ENCODE measurements at regions not wholly inside any gene's neighbourhood (a gene's known extent, or its start where the extent isn't known, plus 50 kb on each side); places are given as distances from the start of the nearest gene placed in this dataset.
A peak's percentile ranks its signal among the peaks of the same experiment; 100 is the strongest.

DNA sequence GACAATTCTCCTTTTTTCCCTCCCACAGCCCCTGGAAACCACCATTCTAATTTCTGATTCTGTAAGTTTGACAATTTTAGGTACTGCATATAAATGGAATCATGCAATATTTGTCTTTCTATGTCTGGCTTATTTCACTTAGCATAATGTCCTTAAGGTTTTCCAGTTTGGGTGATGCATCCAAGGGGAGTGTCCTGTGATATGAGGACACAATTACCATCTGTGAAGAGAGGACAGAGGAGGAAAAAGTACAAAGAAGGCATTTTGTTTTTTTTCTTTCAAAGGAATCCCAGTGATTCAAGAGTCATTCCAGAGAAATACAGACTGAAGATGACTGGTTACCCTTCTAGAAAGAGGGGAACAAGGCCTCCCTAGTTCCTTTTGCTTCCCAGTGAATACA lies 514.7 kb upstream of the TGFBR2 start:
- H3K27ac Mint-ChIP-seq: no peak overlapping the region
- H3K9me3 Mint-ChIP-seq (ENCODE audit: low read depth): peaks cover 1% of the 10 kb centered on the region
- H3K27me3 Mint-ChIP-seq: peaks cover 4% of the 10 kb centered on the region
- no peaks in the 10 kb centered on the region for H3K4me1 Mint-ChIP-seq
- intact Hi-C loops (cut with DNase I, micrococcal nuclease): no loop called here
- ChIA-PET POLR2A (no interaction called here), CTCF (no interaction called here)
- H3K36me3 Mint-ChIP-seq (ENCODE audit: low read depth): no peaks in the 10 kb centered on the region
- ATAC-seq (no peak), DNase-seq (no peak)
- no peak overlapping the region for H3K4me3 Mint-ChIP-seq

DNA sequence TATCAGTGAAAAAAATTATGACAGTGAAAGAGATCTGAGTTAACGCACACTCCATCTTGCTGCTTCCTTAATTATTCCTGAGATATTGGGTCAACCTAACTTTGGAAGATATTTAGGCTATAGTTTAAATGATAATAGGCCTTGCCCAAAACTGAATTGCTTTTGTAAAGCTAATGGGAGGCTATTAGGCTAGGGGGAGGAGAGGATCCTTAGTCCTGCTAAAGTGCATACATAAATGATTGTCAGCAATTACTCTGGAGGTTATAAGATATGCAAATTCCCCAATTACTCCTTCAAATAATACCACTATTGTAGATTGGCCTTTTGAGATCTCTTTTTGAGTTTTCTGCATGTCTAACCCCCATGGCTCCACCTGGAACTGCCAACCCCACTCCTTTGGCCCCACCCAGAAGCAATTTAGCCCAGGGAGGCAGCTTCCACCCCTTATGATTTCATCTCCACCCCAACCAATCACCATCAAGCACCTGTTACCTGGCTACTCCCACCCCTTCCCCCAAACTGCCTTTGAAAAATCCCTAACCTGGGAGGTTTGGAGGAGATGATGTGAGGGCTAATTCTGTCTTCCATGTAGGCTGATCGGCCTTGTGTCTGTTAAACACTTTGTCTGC lies 509.3 kb upstream of the TGFBR2 start:
- H3K27me3 Mint-ChIP-seq: peaks cover 3% of the 10 kb centered on the region
- no peak overlapping the region for H3K4me3 Mint-ChIP-seq
- H3K27ac Mint-ChIP-seq: no peak overlapping the region
- DNase-seq (no peak), ATAC-seq (no peak)
- ChIA-PET POLR2A (interaction anchor here (0.6 kb wide), 1 partner anchor 847 kb away, joined by 3 read pairs; no protein-coding TSS in a partner anchor), CTCF (no interaction called here)
- intact Hi-C loops (cut with DNase I, micrococcal nuclease): no loop called here
- H3K9me3 Mint-ChIP-seq (ENCODE audit: low read depth): peaks cover 2% of the 10 kb centered on the region
- H3K36me3 Mint-ChIP-seq (ENCODE audit: low read depth): no peaks in the 10 kb centered on the region
- H3K4me1 Mint-ChIP-seq: peaks cover 7% of the 10 kb centered on the region

DNA sequence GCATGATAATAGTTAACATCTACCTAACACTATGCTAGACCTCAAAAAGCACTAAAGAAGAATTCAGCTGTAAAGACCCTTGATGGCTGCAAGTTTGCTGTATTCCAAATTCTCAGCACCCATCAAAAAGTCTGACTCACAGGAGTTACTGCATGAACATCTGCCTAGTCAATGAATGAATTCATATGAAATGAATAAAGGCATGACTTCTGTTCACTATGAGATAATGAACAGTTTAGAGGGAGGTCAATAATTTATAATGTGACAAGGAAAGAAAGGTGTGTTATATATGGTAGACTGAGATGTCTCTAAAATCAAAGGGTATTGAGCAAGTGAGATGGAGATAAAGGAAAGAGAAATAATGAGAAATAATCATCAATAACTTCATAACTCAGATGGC lies 508.2 kb upstream of the TGFBR2 start:
- POLR2A ChIA-PET: no interaction called here
- Mint-ChIP-seq H3K9me3 (ENCODE audit: low read depth) (peaks cover 2% of the 10 kb centered on the region), H3K4me3 (no peak overlapping the region), H3K27ac (no peak overlapping the region), H3K27me3 (peaks cover 3% of the 10 kb centered on the region), H3K4me1 (peaks cover 7% of the 10 kb centered on the region), H3K36me3 (ENCODE audit: low read depth) (no peaks in the 10 kb centered on the region)
- no peak for ATAC-seq
- no peak for DNase-seq
- CTCF ChIA-PET: interaction anchor here (1.0 kb wide), 1 partner anchor 101 kb away, joined by 4 read pairs; no protein-coding TSS in a partner anchor
- intact Hi-C loops (cut with DNase I, micrococcal nuclease): no loop called here

DNA sequence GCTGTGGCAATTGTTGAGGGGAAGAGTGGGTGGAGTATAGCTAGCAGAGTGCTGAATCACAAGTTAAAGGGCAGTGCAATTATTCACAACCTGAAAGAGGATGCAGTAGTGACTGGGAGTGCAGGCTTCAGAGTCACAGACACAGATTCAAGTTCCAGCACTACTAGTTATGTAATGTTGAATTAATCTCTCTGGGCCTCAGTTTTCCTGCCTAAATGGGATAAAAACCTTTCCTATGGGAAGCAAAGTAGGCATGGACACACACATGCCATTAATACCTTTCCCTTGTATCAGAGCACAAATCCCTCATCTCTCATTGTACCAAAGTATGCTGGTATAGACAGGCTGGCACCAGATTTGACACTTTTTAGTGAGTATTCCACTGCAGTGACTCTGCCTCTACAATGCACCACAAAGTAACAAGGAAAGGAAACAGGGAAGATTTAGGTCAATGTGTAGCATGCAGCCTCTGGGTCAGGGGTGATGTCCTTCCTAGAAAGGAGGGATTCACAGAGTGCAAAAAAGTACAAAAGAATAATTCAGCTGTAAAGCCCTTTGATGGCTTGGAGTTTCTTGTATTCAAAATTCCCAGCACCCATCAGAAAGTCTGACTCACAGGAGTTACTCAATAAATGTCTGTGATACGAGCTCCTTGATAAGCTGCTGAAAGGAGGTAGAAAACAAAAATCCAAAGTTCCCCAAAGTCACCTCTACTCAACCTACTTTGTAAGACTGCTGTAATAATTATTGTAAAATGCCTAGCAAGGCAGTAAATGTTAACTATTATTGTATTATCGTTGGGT lies 507.5 kb upstream of the TGFBR2 start:
- Mint-ChIP-seq H3K27ac (no peak overlapping the region), H3K4me1 (peaks cover 7% of the 10 kb centered on the region), H3K4me3 (no peak overlapping the region), H3K9me3 (ENCODE audit: low read depth) (peaks cover 2% of the 10 kb centered on the region), H3K27me3 (peaks cover 5% of the 10 kb centered on the region), H3K36me3 (ENCODE audit: low read depth) (no peaks in the 10 kb centered on the region)
- peak; percentile 15 for DNase-seq
- intact Hi-C loops (cut with DNase I, micrococcal nuclease): no loop called here
- ChIA-PET CTCF (interaction anchor here (0.7 to 1.0 kb wide), 2 partner anchors 82 to 101 kb away, joined by 3 to 4 read pairs; no protein-coding TSS in a partner anchor), POLR2A (no interaction called here)
- ATAC-seq: peak; percentile 75

GRCh38 chr3:30102356-30102755 lies 504.0 kb upstream of the TGFBR2 start:
- no peak overlapping the region for H3K4me3 Mint-ChIP-seq
- ATAC-seq (no peak), DNase-seq (no peak)
- POLR2A ChIA-PET: no interaction called here
- H3K36me3 Mint-ChIP-seq (ENCODE audit: low read depth): no peaks in the 10 kb centered on the region
- peaks cover 5% of the 10 kb centered on the region for H3K9me3 Mint-ChIP-seq (ENCODE audit: low read depth)
- CTCF ChIA-PET: no interaction called here
- intact Hi-C loops (cut with DNase I, micrococcal nuclease): no loop called here
- H3K27me3 Mint-ChIP-seq: peaks cover 7% of the 10 kb centered on the region
- H3K27ac Mint-ChIP-seq: no peak overlapping the region
- H3K4me1 Mint-ChIP-seq: peaks cover 7% of the 10 kb centered on the region

DNA sequence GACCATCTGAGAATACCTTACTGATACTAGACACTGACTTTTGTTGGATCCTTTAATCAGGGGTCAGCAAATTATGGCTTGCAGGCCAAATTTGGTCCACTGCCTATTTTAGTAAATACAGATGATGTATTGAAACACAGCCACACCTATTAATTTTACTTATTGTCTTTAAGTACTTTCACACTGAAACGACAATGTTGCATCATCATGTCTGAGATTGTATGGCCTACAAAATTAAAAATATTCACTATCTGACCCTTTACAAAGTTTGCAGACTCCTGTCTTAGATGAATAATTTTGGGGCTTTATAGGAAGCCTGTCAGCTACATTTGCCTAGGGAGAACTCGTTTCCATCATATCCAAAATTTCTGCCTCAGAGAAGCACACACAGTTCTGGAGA lies 503.2 kb upstream of the TGFBR2 start:
- ATAC-seq: no peak
- POLR2A ChIA-PET: no interaction called here

GRCh38 chr3:30107531-30107930 lies 498.9 kb upstream of the TGFBR2 start:
- POLR2A ChIA-PET: no interaction called here
- Mint-ChIP-seq H3K4me3 (no peak overlapping the region), H3K27me3 (peaks cover 4% of the 10 kb centered on the region), H3K9me3 (ENCODE audit: low read depth) (peaks cover 5% of the 10 kb centered on the region), H3K27ac (no peak overlapping the region), H3K36me3 (ENCODE audit: low read depth) (no peaks in the 10 kb centered on the region), H3K4me1 (no peaks in the 10 kb centered on the region)
- intact Hi-C loops (cut with DNase I, micrococcal nuclease): no loop called here
- CTCF ChIA-PET: interaction anchor here (1.2 to 2.1 kb wide), 2 partner anchors 91 kb away, joined by 5 to 10 read pairs; no protein-coding TSS in a partner anchor
- DNase-seq: no peak
- no peak for ATAC-seq

More for the DNA sequence above, 503.2 kb upstream of the TGFBR2 start:
- CTCF ChIA-PET: no interaction called here
- intact Hi-C loops (cut with DNase I, micrococcal nuclease): no loop called here
- Mint-ChIP-seq H3K4me3 (no peak overlapping the region), H3K9me3 (ENCODE audit: low read depth) (peaks cover 5% of the 10 kb centered on the region), H3K27me3 (peaks cover 7% of the 10 kb centered on the region), H3K27ac (no peak overlapping the region), H3K36me3 (ENCODE audit: low read depth) (no peaks in the 10 kb centered on the region), H3K4me1 (peaks cover 7% of the 10 kb centered on the region)
- no peak for DNase-seq

DNA sequence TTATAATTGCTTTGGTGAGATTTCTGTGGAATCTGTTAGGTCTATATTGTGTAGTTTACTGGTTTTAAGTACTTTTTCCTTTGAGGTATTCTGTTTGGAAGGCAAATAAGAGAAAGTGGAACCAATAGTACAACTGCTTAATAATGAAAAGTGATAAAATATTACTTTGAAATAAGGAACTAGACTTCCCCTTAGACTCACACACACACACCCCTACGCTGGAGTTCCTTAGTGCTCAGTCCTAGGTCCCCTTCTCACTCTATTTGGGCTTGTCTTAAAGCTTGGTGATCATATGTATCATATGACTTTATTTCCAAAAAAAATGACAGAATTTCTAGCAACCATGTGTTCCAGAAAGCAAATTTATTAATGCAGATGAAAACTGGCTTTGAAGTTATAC lies 494.0 kb upstream of the TGFBR2 start:
- Mint-ChIP-seq H3K27ac (no peak overlapping the region), H3K9me3 (ENCODE audit: low read depth) (no peaks in the 10 kb centered on the region), H3K27me3 (no peaks in the 10 kb centered on the region), H3K4me1 (peaks cover 6% of the 10 kb centered on the region), H3K36me3 (ENCODE audit: low read depth) (no peaks in the 10 kb centered on the region), H3K4me3 (no peak overlapping the region)
- ChIA-PET CTCF (interaction anchor here (1.4 to 4.4 kb wide), 4 partner anchors 13 to 1319 kb away, joined by 3 to 34 read pairs (median 5); no protein-coding TSS in a partner anchor), POLR2A (no interaction called here)
- intact Hi-C loops (cut with DNase I, micrococcal nuclease): loop anchor here (2.0 to 5.0 kb wide), 3 partner anchors 86 to 1020 kb away; no protein-coding TSS in a partner anchor
- no peak for DNase-seq
- ATAC-seq: no peak

DNA sequence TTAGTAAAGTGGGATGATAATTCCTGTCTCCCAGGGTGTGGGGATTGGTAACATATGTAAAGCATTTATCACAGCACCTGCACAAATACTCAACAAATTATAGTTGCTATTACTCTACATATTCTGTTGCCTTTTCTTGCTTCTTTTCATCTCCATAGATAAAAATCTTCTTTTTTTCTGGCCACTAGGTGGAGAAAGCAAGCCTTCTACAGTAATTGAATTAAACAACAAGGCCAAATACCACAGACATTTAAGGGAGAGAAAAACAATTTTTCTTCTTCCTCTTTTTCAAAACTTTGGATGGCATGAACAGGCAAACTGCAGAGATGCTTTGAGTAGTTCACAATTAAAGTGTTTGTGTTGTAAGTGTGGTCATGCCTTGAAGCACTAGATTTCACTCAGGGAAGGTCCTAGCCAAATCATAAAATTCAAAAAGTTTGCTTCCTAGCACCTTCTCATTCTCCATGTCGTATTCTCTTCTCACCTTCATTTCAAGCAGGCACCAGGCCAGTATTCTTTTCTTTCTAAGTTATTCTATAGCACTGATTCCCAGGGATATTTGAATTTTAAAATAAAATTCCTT lies 493.4 kb upstream of the TGFBR2 start:
- H3K4me1 Mint-ChIP-seq: peaks cover 6% of the 10 kb centered on the region
- intact Hi-C loops (cut with DNase I, micrococcal nuclease): loop anchor here (1.0 to 5.0 kb wide), 6 partner anchors 86 to 1019 kb away; no protein-coding TSS in a partner anchor
- ChIA-PET CTCF (interaction anchor here (0.9 to 4.4 kb wide), 6 partner anchors 10 to 93 kb away, joined by 3 to 34 read pairs (median 4); no protein-coding TSS in a partner anchor), POLR2A (no interaction called here)
- no peaks in the 10 kb centered on the region for H3K36me3 Mint-ChIP-seq (ENCODE audit: low read depth)
- H3K4me3 Mint-ChIP-seq: no peak overlapping the region
- H3K27me3 Mint-ChIP-seq: no peaks in the 10 kb centered on the region
- no peak for DNase-seq
- H3K9me3 Mint-ChIP-seq (ENCODE audit: low read depth): no peaks in the 10 kb centered on the region
- ATAC-seq: peak; percentile 19
- H3K27ac Mint-ChIP-seq: no peak overlapping the region

DNA sequence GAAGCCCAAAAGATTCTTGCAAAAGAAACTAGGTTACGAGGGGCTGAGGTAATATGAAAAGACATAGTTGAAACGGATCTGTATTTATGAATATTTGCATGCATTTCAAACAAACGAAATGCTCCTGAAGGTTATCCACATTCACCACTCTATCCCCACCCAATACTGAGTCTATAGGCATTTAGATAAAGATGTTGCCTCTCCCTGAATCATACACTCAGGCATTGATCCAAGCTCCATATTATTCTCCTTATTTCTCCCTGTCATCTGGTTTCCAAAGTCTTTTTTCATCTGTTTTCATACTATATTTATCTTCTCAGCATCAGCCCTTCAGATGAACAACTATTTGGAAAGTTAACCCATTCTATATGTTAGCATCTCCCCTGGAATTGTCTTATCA lies 492.5 kb upstream of the TGFBR2 start:
- Mint-ChIP-seq H3K9me3 (ENCODE audit: low read depth) (no peaks in the 10 kb centered on the region), H3K4me1 (peaks cover 6% of the 10 kb centered on the region), H3K4me3 (no peak overlapping the region), H3K27me3 (no peaks in the 10 kb centered on the region), H3K27ac (no peak overlapping the region), H3K36me3 (ENCODE audit: low read depth) (no peaks in the 10 kb centered on the region)
- CTCF ChIA-PET: interaction anchor here (0.9 to 4.4 kb wide), 6 partner anchors 9 to 639 kb away, joined by 3 to 34 read pairs (median 4); no protein-coding TSS in a partner anchor
- DNase-seq: no peak
- POLR2A ChIA-PET: no interaction called here
- intact Hi-C loops (cut with DNase I, micrococcal nuclease): loop anchor here (1.0 to 5.0 kb wide), 6 partner anchors 85 to 1018 kb away; no protein-coding TSS in a partner anchor
- ATAC-seq: no peak

- no peak overlapping the region for H3K27ac Mint-ChIP-seq
- intact Hi-C loops (cut with DNase I, micrococcal nuclease): loop anchor here in 1 of 2 experiments (5.0 kb wide), 1 partner anchor 1017 kb away; no protein-coding TSS in a partner anchor
- H3K9me3 Mint-ChIP-seq (ENCODE audit: low read depth): no peaks in the 10 kb centered on the region
- ChIA-PET POLR2A (interaction anchor here (0.6 kb wide), 1 partner anchor 84 kb away, joined by 3 read pairs; no protein-coding TSS in a partner anchor), CTCF (interaction anchor here (0.6 to 4.4 kb wide), 3 partner anchors 83 to 1111 kb away, joined by 3 to 34 read pairs (median 4); no protein-coding TSS in a partner anchor)
- DNase-seq: no peak
- ATAC-seq: no peak
- no peak overlapping the region for H3K4me3 Mint-ChIP-seq
- H3K4me1 Mint-ChIP-seq: peaks cover 6% of the 10 kb centered on the region
- no peaks in the 10 kb centered on the region for H3K36me3 Mint-ChIP-seq (ENCODE audit: low read depth)
- no peaks in the 10 kb centered on the region for H3K27me3 Mint-ChIP-seq
Measured at GRCh38 chr3:30114918-30115317, 491.5 kb upstream of the TGFBR2 start.

Measured in activated CD4-positive, alpha-beta T cell treated with anti-CD3 and anti-CD28 coated beads for 36 hours (primary cell).